Suppressor macrophage treated with lipopolysaccharide for 1 hour (primary cell): ENCODE measurements at regions not wholly inside any gene's neighbourhood (a gene's known extent, or its start where the extent isn't known, plus 50 kb on each side); places are given as distances from the start of the nearest gene placed in this dataset.
A peak's percentile ranks its signal among the peaks of the same experiment; 100 is the strongest.

Experiments used
- DNase-seq, 3 donors: peaks; one replicate each; pipeline ENCODE4 v3.0.0-alpha.2; 2020 to 2022

DNA sequence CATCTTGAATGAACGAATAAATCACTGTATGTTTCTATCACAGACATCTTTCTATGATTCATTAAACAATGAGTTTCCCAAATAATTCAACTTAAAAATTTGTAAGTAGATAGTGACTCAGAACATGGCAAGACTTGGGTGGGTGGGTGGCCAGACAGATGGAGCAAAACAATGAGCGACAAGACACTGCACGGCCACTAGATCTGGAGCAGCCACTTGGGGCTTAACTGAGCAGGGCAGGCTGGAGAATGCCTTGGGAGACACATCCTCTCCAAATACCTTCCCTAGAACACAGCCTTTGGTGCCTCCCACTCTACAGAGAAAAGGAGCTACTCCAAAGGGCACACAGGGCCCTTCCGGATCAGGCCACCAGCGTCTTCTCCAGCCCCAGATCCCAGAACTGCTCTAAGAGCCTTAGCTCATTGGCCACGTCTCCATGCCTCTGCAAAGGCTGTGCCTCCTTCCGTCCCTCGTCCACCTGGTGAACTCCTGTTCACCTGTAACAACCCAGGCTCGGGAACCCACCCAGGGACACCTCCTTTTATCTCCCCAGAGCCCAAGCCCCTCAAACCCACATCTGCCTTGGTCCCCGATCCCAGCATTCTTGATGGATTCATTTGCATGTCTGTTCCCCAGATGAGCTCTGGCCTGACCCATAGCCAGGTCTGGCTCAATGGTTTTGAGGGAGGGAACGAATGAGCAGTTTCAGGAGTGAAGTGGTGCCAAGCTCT, 134.9 kb upstream of the IQSEC1 start:
- DNase-seq: no peak

DNA sequence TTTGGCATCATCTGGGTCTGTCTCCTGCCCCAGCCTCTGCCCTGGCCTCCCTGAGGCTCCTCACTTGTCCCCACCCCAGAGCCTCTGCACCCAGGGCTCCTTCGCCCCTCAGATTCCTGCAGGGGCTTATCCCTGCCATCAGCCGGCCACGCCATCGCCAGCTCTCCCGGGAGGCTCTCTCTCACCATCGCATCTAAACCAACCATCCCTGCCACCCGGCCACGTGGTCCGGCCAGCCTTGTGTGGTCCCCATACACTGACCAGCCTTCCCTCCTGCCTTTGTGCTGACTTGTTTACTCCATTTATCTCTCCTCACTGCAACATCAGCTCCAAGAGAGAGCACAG, 134.3 kb upstream of the IQSEC1 start:
- DNase-seq: no peak

GRCh38 chr3:13206799-13207577, 133.8 kb upstream of the IQSEC1 start:
- DNase-seq: no peak

- no peak for DNase-seq
Observed at GRCh38 chr3:13205567-13206143, 132.4 kb upstream of the IQSEC1 start.

DNA sequence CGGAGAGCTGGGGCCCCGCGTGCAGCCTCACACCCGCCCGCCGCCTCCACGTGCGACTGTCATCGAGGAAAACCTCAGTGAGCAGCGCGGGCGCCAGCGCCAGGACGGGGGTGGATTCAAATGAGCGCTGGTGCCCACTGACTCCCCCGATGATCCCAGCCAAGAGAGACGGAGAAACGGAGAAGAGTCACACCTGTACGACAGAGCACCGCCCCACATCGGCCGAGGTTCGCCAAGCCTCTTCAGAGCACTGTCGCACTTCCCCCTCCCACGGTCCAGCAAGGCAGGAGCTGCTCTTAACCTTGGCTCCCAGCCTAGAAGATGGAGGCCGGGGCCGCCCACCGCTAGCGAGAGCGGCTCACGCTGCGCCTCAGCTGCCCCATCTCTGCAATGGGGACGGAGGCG, 130.9 kb upstream of the IQSEC1 start:
- peak in 1 of 3 donors; percentile 26 for DNase-seq

- no peak for DNase-seq
Observed at GRCh38 chr3:13203398-13204176, 130.4 kb upstream of the IQSEC1 start.

GRCh38 chr3:13202744-13203397, 129.6 kb upstream of the IQSEC1 start:
- no peak for DNase-seq

DNA sequence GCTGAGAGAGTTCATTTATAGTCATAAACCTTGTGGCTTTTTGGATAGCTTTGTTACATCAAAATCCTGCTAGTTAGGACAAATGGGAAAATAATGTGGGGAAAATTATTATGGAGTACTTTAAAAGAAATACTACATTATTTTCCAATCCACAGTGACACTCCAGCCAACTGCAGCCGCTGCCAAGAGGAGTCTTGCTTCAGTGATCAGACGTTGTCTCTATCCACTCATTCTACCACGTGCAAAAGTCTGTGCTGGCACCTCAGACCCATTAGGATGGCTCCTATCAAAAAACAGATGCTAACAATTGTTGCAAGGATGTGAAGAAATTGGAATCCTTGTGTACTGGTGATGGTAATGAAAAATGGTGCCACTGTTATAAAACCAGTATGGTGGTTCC, 128.6 kb upstream of the IQSEC1 start:
- DNase-seq: no peak

DNA sequence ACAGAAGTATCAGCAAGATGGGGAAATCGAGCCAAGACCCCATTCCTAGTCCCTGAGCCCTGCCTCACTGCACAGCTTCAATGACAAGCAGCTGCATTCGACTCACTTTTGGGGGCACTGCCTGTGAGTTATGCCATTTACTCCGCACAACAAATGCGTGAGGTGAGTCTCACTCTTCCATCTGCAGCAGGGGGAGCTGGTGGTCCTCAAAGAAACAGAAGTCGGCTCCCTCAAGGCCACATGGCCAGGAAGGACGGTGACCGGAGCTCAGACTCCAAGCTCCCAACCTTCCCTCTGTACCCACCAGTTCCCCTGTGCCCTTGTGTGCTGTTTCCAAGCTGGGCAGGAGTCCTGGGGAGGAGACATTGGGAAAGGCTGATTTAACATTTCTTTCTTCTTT, 127.7 kb upstream of the IQSEC1 start:
- no peak for DNase-seq

DNA sequence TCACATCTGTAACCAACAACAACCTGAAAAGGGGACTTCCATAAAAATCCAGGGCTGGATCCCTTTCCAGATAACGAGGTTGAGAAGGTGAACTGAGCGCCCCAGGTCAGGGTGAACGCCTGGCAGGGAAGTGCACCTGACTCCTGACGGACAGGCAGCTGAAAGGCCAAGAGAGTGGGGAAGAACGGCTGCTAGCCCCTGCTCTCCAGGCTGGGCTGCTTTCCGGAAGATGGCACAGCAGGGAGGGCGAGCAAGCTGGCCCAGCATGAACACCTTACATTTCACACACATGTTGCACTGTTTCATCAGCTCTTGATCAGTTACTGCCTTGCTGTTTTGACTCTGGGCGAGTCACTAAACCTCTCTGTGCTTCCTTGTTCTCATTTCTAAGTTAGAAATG, 127.2 kb upstream of the IQSEC1 start:
- DNase-seq: no peak

DNA sequence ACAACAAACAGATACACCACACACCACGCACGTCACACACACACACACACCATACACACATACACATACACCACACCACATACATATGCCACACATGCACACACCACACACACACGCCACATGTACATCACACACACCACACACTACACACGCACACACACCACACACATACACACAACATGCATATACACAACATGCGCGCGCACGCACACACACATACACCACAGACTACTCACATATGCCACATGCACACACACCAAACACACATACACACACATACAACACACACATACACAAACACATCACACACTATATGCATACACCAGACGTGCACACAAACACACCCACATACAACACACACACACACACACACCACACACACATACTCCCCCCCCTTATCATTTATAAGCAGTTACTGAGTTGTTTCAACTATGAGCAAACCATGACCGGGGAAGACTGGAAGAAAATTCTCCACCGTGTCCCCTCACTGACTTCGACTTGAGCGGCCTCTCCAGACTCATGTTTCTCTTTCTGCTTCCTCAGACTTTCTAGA, 126.7 kb upstream of the IQSEC1 start:
- no peak for DNase-seq

DNA sequence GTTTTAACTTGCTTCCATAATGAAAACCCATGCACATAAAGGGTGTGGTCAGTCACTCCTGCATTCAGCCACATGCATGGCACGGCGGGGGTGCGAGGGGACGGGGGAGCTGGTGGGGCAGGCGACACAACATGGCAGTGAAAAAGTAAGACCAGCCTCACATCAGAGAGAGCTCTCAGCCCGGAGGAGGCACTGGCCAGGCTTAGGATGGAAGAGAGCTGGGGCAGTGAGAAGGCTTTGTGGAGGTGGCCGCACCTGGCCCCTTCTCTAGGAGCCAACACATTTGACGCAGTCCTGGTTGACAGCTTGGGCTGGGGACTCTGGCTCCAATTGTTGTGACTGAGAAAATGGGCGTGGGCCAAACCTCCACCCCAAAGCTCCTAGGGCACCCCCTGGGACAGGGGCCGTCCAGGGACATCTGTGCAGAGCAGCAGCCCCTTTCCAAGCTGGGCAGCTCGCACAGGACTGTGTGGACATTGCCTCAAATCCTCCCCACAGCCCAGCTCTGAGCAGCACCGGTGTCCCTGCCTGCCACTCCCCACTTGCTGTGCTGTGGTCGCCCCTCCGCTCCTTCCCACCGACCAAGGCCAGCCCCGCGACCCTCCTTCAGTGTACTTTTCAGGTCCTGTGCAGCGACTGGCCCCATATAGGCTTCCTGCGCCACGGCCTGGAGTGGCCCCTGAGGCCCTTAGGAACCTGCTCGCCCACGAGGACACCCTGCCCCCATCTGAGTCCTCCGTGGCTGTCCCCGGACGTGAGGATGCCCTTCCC, 126.0 kb upstream of the IQSEC1 start:
- no peak for DNase-seq

DNA sequence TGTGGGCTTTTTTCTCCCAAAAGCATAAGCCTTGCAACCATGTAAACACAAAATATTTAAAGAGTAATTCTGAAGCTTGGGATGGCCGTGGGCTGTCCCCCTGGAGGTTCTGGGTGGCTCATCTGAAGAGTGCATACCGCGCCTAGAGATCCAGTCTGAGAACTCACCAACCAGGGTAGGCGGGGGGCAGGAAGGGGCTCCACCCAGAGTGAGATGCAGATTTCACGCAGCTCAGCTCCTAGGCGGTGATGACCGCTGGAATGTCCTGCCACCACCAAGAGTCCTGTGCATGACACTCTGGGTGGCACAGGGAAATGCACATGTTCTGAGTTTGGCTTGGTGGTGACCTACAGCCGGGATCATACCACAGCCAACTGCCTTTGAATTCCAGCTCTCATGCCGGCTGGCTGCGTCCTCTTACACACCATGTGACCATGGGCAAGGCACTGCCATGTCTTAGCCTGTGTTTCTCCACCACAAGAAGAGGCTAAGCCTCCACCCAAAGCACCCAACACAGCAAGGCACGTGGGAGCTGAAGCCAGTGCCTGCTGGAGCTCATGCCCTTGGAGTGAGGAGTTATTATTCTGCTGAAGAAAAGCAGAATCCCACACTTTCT, 125.1 kb upstream of the IQSEC1 start:
- DNase-seq: no peak

DNA sequence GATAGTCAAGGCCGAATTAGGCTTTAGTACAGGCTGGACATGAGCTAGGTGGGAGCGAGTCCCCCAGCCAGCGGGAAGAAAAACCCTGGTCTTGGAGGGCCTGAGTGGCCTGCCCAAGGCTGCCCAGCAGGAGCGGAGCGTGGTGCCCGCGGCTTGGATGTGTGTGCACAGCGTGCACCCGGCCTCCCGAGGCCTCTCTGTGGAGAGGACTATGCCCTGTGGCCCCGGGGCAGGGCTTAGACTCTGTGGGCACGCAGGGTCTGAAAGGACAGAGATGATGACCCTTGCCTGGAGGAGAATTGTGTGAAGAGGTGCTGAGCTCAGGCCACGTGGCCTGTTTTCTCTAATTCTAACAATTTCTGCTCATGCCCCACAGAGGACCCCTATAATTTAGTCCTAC, 124.6 kb upstream of the IQSEC1 start:
- DNase-seq: no peak

GRCh38 chr3:13197281-13197680, 124.1 kb upstream of the IQSEC1 start:
- DNase-seq: no peak

GRCh38 chr3:13195374-13195773, 122.1 kb upstream of the IQSEC1 start:
- DNase-seq: no peak

- DNase-seq: no peak
Observed at GRCh38 chr3:13194285-13195209, 121.3 kb upstream of the IQSEC1 start.

DNA sequence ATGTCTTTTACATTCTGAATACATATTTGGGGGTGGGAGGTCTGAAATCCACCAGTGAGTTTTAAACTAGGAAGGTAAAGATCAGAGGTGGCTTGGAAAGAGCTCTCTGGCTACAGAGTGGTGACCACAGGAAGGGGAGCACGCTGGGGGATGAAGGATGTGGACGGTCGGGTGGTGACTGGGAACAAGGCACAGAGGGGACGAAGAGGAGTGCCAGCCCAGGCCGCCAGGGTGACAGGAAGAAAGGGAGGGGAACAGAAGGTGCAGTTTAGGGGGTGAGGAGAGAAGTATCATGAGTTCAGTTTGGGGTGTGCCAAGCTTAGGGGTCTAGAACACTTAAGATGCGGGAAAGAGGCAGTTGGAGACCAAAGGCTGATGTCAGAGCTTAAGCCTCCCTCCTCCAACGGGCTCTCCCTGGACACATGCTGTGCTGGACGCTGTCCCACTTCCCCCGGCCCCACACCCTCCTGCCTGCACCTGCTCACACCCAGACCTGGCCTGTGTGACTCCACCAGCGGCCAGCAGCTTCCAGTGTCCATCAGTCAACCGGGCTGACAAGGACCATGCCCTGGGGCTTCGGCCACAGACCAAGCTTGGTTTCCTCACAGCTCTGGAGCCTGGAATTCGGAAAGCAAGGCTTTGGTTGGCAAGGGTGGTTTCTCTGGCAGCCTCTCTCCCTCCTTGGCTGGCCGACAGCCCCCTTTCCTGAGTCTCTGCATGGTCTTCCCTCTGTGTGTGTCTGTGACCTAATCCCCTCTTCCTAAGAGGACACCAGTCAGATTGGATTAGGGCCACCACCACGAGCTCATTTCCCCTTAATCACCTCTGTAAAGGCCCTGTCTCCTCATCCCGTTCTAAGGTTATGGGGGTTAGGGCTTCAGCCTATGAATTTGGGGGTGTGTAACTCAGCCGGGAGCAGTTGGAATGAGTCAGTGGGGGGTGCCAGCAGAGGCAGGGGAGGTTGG, 120.4 kb upstream of the IQSEC1 start:
- DNase-seq: no peak
